ENCODE measurements at regions not wholly inside any gene's neighbourhood (a gene's known extent, or its start where the extent isn't known, plus 50 kb on each side); places are given as distances from the start of the nearest gene placed in this dataset.

DNA sequence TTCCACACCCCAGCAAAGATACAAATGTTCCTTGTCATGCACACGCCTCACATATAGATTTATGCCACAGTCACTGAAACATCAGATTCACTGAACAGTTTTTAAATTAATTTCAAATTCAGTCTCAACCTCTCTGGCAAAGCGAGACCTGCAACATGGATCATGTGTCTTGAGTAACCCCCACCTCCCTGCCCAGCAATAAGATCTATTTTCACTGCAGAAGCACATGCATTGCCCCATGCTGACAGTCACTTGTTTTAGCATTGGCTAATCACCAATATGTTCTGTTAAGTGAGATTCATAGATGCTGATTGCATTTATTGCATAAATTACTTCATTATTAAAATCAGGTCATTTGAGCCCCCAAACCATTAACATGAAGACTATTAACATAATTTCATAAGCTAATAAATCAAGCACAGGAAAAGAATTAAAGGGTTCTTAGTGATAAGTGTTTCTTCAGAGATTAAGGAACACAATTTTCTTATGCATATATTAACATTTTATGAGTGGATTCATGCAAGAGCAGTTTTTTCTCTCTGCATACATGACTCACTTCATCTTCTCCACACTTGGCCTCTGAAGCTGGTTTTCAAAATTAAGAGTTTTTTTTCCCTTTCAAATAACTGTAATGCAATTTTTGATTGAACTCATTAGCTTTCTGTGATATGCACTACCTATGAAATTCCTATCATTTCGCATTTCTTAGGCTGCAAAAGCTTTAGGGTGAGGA is 173.2 kb upstream of the SOX4 start:
- intact Hi-C loops (cut with DNase I): no loop called here
- no peak for DNase-seq

DNA sequence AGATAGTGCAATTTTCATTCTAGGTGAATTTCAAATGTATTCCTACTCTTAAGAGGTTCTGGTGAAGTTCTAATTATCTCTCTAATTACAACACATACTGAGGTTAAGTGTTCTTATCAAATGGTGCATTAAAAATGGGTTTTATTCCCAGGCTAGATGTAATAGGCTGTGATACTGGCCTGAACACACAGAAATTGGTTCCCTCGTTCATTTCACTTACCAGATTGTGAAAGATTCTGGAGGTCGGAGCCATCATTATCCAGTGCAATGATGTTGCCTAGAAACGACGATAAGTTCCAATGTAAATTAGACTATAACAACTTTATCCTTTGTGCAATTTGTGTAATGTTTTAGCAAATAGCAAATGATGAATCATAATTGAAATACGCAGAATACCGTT is 172.6 kb upstream of the SOX4 start:
- intact Hi-C loops (cut with DNase I): no loop called here
- no peak for DNase-seq

DNA sequence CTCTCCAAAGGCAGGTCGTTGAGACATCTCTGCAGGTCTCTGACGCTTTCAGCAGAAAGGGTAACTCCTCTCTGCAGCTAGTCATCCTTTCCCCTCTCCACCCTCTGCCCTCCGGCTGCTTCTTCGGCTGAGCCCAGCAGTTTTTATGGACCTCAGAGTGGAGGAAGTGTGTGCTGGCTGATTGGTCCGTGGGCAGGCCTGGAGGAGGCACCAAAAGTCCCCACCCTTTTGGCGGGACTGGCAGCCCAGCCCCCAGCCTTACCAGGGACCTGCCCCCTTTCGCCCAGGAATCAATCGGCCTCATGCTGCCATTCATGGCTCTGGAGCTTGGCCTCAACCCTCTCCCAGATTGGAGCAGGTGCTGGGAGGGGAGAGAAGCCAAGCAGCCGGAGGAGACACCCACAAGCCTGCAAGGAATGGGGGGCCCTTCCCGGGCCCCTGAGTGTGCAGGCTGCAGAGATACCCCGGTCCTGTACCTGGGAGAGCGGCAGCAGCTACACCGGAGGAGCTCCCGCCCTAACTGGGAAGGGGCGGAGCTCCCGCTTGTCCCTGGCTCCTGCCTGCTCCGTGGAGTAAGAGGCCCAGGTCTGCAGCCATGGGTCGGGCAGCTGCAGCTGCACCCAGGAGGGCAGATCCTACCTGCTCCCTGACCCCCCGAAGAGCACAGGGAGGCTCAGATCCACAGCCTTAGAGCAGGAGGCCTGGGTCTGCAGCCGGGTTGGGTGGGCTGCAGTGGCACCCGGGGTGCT is 170.3 kb upstream of the SOX4 start:
- intact Hi-C loops (cut with DNase I): no loop called here
- no peak for DNase-seq

DNA sequence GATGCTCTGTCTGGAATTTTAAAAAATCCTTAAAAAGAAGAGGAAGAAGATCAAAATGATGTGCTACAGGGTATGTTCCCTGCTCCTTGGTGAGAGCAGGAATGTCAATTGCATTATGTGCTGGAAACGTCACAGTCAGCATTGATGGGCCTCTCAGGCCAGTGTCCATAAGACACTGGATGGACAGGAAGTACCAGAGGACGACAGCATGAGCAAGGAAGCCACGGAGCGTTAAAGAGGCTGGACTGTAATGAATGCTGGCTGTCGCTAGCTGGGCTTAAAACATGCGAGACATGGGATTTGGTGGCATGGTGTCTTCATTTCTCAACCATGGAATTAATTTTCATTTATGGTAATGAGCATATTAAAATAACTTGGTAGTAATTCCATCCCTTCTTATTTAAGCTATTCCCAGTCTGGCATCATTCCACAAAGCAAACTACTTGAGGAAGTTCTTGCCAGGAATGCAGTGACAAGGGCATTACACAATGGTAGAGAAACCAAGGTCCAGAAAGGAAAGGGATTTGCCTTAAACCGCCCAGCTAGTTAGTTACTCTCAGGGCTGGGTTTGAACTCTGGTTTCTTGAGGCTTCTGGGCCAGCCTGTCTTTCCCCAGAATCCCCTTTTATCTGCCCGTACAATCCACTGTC is 166.6 kb upstream of the SOX4 start:
- no peak for DNase-seq
- intact Hi-C loops (cut with DNase I): no loop called here

DNA sequence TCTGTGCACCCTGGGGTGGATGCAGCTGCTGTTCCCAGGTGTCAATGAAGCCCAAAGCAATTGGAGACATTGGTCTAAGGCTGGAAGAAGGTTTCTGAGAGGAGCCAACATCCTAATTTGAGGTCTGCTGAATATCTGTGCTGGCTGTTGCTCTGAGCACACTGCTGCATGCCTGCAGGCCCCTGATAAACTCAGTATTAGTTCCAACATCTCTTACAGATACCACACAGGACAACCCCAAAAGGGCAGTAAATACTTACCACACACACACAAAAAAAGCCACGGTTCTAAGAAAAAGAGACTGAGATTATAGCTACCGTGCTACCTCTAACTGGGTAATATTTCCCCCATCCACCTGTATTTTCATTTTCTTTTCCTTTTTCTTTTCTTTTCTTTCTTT is 164.3 kb upstream of the SOX4 start:
- intact Hi-C loops (cut with DNase I): no loop called here
- no peak for DNase-seq

DNA sequence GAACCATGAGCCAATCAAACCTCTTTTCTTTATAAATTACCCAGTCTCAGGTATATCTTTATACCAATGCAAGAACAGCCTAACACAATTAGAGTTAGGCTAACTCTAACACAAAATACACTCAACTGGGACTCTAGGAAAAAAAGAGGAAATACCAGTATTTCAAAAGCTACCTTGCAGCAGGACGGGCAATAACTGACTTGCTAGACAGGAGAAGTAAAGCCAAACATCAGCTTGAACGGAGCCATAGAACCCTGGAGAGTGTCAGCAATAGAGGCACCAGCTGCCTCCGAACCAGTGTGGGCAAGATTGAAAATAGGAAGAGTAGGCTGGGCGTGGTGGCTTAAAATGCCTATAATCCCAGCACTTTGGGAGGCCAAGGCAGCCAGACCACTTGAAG is 162.0 kb upstream of the SOX4 start:
- DNase-seq: no peak
- intact Hi-C loops (cut with DNase I): no loop called here

DNA sequence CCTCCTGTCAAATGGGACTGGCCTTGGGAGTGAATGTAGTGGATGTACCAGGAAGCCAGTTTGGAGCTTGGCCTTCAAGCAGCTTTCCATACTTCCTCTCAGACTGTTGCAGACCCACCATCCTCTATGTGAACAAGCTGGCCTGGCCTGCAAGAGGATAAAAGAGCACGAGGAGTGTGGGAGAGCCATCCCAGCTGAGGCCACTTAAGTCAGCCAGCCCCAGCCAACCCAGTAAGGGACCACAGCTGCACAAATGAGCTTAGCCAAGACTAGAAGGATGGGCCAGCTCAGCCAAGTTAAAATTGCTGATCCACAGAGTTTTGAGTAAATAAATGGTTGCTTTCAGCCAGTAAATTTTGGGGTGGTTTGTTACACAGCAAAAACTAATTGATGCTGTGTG is 156.9 kb upstream of the SOX4 start:
- no peak for DNase-seq
- intact Hi-C loops (cut with DNase I): no loop called here

DNA sequence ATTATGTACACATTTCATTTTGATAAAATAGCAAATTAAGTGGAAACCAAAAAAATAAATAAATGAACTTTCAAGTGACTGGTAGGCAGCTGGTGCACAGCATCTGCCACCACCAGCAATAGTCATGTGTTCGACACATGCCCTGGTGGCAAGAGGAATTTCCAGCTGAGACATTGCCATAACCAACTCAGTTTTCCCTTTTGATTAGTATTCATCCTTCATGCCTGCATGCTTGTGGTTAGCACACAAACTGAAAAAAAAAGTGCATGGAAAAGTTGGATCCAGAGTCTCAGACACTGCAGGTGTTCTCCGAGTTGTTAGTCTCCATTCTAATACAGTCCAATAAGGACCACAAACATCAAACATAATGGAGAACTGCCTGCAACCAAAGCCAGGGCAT is 156.0 kb upstream of the SOX4 start:
- intact Hi-C loops (cut with DNase I): no loop called here

DNA sequence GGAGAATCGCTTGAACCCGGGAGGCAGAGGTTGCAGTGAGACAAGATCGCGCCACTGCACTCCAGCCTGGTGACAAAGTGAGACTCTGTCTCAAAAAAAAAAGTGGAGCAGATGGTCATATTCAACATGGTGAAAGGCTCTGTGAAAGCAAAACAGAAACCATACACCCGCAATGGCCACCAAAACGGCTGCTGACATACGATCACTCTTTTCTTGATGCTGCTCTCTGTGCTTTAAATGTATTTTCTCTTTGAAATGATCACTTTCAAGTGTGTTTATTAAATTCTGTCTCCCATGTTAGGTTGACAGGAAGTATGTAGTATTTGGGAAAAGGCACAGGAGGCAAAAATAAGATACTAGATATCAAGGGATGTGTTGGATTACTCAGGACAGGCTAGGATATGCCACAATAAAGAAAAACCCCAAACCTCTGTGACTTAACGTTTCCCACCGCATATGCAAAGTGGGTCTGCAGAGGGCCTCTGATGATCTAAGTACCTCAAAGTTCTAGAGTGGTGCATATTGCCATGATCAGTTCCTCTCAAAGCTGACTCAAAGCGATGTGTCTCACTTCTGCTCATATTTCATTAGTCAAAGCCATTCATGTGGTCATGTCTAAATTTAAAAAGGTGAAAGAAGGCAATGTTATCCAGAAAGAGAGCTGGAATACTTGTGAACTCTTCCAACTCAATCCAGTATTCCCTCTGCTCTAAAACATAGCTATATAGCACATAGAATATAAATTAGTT is 155.1 kb upstream of the SOX4 start:
- intact Hi-C loops (cut with DNase I): no loop called here
- no peak for DNase-seq

More for the DNA sequence above, 156.0 kb upstream of the SOX4 start:
- DNase-seq: no peak

DNA sequence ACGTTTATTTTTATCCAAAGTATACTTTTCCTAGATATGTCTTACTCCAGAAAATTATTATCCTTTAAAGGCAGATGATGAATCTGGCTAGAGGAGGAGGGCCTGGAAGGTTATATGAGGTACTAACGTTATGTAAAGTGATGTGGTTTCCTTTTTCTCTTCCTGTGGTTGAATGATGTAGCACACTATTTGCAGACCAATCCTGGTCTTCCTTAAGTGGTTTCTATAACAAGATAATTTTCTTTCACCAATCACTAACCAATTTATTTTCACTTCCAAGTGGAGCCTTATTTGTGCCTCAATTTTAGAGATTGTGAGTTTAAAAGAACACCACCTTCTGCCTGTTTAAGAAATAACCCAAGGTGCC is 154.6 kb upstream of the SOX4 start:
- intact Hi-C loops (cut with DNase I): no loop called here
- DNase-seq: no peak

DNA sequence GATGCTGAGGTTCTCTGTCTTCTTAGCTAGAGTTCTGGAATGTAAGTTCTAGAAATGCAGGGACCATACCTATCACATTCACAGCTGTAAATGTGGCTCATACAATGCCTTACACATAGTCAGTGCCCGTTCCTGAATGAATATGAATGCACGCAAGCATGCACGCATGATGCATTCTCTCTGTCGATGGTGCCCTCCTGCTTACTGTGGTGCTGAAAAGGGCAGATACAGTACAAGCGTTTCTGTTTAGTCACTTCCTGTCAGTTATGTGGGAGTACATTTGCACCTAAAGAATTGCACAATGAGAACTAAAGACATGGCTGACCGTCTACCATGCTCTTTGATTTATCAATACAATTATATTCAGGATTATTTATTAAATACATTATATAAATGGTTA is 152.2 kb upstream of the SOX4 start:
- intact Hi-C loops (cut with DNase I): no loop called here
- DNase-seq: no peak

DNA sequence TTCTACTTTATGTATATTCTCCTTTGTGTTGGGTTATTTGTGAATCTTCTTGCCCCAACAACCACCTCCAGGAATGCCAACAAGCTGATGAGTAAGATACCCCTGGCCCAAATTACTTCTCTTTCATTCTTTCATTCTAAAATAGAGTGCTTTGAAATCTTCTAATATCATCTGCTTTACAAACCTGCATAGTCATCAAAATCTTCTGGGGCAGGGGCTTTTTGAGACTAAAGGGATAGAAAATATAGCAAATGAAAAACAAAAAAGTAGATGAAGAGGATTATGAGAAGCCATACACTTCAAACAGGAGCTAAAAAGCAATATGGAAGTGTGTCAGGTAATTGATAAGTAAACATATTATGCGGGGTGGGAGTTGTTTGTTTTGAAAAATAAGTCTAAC is 150.7 kb upstream of the SOX4 start:
- intact Hi-C loops (cut with DNase I): no loop called here
- DNase-seq: no peak

DNA sequence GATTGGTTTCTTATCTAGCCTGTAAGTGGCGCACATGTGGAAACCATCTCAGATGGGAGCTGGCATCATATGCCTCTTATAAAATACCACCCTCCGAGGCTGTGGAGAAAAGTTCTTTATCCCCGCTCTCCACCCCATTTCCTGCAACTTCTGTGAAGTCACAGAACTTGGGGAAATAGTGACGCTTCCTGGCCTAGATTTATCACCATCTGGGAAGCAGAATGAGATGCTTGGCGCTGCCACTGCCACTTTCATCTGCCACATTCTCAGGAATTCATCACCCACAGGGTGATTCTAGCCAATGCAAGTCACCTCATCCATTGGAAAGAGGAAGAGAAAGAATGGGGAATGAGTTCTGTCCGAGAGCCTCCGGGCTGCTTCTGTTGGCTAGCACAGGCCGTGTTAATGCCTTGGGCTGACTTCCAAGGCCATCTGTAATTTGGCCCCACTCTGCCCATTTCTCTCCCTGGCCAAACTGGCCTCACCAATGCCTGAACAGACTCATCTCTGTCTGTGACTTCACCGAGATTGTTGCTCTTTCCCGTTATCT is 148.8 kb upstream of the SOX4 start:
- DNase-seq: no peak

DNA sequence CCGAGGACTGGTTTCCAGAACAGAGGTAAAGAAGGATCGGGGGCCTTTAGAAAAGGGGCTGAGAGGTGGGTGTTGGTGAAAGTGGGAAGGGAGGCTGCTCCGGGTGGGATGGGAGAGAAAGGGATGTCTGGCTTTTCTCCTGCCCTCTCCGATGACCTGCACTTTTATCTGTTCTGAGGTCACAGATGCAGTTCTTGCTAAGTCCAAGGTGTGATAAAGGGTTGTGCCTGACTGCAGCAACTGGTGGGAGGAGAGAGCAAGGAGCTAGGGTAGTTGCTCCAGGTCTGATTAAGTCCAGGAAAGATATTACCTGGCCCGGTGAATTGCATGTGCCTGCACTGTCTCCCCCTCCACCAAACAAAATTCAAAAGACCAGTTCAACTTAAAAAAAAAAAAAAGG is 145.6 kb upstream of the SOX4 start:
- intact Hi-C loops (cut with DNase I): no loop called here
- DNase-seq: no peak

More for the DNA sequence above, 148.8 kb upstream of the SOX4 start:
- intact Hi-C loops (cut with DNase I): no loop called here

DNA sequence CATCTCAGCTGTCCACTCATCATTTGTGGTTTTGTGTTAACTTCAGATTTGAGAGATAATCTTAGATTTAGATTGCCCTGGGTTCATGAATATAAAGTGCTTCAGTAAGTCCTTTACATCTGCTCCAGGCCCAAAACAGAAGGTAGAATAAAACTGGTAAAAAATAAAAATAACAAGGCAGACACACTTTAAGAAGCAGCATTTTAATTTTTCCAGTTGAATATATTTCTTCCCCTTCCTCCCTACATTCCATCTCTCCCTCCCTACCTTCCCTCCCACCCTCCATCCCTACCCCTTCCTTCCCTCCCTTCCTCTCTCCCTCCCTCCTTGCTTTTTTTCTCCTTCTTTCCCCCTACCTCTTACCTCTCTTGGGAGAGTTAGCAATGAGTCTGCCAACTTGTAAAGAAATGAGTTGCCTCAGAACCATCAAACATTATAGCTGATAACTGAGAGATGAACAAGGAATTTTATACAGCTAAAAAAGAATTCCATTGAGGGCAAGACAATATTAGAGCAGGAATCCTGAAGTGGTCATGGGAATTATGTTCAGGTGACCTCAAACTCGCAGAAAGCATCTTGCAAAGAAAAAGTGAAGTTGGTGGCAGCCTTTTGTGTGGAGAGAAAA is 145.0 kb upstream of the SOX4 start:
- no peak for DNase-seq
- intact Hi-C loops (cut with DNase I): no loop called here

DNA sequence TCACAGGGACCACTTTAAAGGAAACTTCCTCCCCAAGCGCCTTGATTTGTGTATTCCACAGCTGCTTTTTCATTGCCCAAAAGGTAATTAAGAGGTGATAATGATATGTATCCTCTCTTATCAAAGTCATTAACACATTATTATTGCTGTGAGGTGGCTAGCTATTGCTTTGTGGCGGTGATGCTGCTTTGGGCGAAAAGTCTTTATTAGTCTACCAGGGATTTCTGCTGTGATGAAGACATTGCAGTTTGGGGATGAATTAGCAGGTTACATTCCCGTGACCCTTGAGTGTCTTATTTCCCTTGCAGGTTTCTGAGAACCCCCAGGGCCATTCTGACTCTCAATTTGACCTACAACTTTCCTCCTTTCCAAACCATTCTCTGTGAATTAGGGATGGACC is 143.4 kb upstream of the SOX4 start:
- DNase-seq: no peak
- intact Hi-C loops (cut with DNase I): no loop called here

DNA sequence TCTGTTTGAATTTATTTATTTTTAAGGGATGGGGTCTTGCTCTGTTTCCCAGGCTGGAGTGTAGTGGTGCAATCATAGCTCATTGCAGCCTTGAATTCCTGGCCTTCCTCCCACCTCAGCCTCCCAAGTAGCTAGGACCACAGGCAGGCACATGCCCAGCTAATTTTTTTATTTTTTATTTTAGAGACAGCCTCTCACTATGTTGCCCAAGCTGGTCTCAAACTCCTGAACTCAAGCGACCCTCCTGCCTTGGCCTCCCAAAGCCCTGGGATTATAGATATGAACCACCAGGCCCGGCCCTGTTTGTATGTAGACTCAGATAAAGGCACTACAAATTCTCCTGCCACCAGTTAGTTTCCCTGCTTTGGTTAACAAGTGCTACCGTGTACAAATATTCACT is 142.9 kb upstream of the SOX4 start:
- DNase-seq: no peak
- intact Hi-C loops (cut with DNase I): no loop called here

DNA sequence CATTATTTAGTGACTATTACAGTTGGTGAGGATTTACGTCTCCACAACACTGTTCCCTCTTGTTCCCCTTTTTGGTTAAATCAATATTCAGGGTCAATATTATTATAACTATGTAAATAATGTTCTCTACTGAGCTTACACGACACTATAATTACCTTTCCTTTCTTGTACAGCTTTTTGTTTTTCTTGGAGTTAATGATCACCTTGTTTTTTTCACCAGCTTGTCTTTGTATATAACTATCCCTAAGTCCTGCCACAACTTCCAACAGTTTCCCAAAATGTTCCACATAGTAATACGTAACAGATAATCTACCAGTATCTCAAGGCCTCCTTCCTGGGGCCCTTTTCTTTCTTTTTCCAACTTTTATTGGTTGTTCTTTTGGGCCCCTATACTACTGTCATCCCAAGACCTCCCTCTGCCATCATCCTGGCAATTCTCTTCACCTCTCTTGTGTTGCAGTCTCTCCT is 142.0 kb upstream of the SOX4 start:
- intact Hi-C loops (cut with DNase I): no loop called here
- no peak for DNase-seq

DNA sequence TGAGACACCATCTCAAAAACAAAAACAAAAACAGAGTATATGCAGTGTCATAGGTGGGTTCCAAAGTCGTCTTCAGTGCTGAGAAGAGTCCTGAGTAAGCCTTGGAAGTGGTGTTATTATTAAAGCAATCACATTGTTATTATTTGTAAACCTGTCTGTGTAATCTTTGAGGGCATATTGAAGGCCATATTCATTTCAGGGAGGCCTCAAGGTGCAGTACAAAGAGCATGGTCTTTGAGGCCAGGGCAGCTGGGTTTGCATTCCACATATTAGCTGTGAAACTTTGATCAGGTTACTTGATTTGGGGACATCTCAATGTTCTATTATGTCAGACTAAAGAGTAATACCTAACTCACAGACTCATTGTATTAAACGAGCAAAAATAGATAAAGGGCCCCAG is 139.3 kb upstream of the SOX4 start:
- no peak for DNase-seq
- intact Hi-C loops (cut with DNase I): no loop called here

DNA sequence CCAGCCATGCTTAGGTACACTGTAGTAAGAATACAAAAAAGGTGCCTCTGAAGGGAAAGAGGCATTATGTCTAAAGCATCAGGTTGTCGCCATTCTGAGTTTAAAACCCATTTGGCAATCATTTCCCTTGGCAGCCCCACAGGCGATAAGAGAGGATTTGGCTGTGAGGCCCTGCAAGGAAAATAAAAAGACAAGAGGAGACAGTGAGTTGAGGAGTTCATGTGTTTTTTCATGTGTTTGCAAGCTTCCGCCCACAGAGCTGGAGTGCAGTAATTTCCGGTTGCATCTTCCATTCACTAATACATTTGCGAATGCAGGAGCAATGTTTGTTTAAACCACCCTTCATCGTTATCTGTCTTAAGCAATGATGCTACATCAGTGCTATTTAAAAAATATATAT is 138.5 kb upstream of the SOX4 start:
- intact Hi-C loops (cut with DNase I): no loop called here
- DNase-seq: no peak
